Panc1 (cell line): ENCODE measurements at regions not wholly inside any gene's neighbourhood (a gene's known extent, or its start where the extent isn't known, plus 50 kb on each side); places are given as distances from the start of the nearest gene placed in this dataset.

Source experiments
- ATAC-seq: fragments of 200-7000 bp; cut with Tn5 transposase; 2 replicates; pipeline ENCODE4 v1.9.1; 2020; ENCODE audit warnings: mild to moderate bottlenecking, moderate library complexity
- BruUV-seq: library from RNA; stranded (reverse); fragments of 400-500 nt; replicated peaks from 2 replicates; lab custom pipeline; 2021; lab: Mats Ljungman, UMichigan
- CTCF ChIA-PET: fragments of 300-600 bp; sonication (Branson Sonifier 250); formaldehyde crosslinking; loops from one replicate; lab custom pipeline; 2022; ENCODE audit warnings: antibody characterized with exemption; lab: Charles Lee
- POLR2A ChIA-PET: fragments of 300-600 bp; sonication (Branson Sonifier 250); formaldehyde crosslinking; loops from one replicate; lab custom pipeline; 2022; ENCODE audit warnings: antibody characterized with exemption; lab: Charles Lee
- DNase-seq: peaks from one replicate; pipeline ENCODE4 v3.0.0-alpha.2; 2010; ENCODE audit warnings: low read depth, low spot score
- H3K27ac ChIP-seq: 2 replicates; pipeline ENCODE4 v1.5.1; 2011; ENCODE audit warnings: mild to moderate bottlenecking, low read length, inconsistent platforms
- H3K27me3 ChIP-seq: fragments of 200-500 bp; sonication (Bioruptor generic); 2 replicates; pipeline ENCODE4 v1.6.0; 2014; ENCODE audit warnings: low read length, inconsistent platforms; ENCODE audit not compliant: control insufficient read depth, insufficient read depth
- H3K36me3 ChIP-seq: fragments of 200-500 bp; sonication (Bioruptor generic); 2 replicates; pipeline ENCODE4 v1.5.1; 2014; ENCODE audit warnings: inconsistent platforms, mild to moderate bottlenecking, low read length, moderate library complexity; ENCODE audit not compliant: control insufficient read depth, insufficient read depth
- H3K4me1 ChIP-seq: 2 replicates; pipeline ENCODE4 v1.5.1; 2011; ENCODE audit warnings: inconsistent platforms, mild to moderate bottlenecking, low read length, moderate library complexity; ENCODE audit not compliant: control insufficient read depth, insufficient read depth
- H3K4me3 ChIP-seq, 2 experiments: 2 replicates each; pipeline ENCODE4 v1.5.1; 2011 to 2012; ENCODE audit warnings: low read depth in 2 of 2, low read length in 2 of 2, mild to moderate bottlenecking in 2 of 2, inconsistent platforms in 1 of 2, moderate library complexity in 1 of 2
- H3K9me3 ChIP-seq: fragments of 200-500 bp; sonication (Bioruptor generic); 2 replicates; pipeline ENCODE4 v1.5.1; 2014; ENCODE audit warnings: low read depth, mild to moderate bottlenecking, inconsistent platforms, low read length, moderate library complexity; ENCODE audit not compliant: control insufficient read depth, insufficient read depth
- CTCF ChIP-seq: fragments of 450-650 bp; IDR thresholded peaks from 2 replicates; pipeline ENCODE4 v1.5.1; 2017; ENCODE audit warnings: mild to moderate bottlenecking
- POLR2AphosphoS5 ChIP-seq: IDR thresholded peaks from 2 replicates; pipeline ENCODE4 v1.6.1; 2012; ENCODE audit warnings: mild to moderate bottlenecking, low read depth, low read length, moderate library complexity
- REST ChIP-seq, 2 experiments: IDR thresholded peaks; 2 replicates each; pipeline ENCODE4 v1.6.1; 2011 to 2012; ENCODE audit warnings: low read depth in 2 of 2, control low read depth in 1 of 2, low read length in 1 of 2, mild to moderate bottlenecking in 1 of 2, moderate library complexity in 1 of 2; ENCODE audit not compliant: insufficient read depth in 1 of 2
- SIN3A ChIP-seq: IDR thresholded peaks from 2 replicates; pipeline ENCODE4 v1.6.1; 2012; ENCODE audit warnings: low read depth, mild to moderate bottlenecking, low read length, moderate library complexity, borderline replicate concordance; ENCODE audit not compliant: insufficient read depth
- TCF7L2 ChIP-seq: IDR thresholded peaks from 2 replicates; pipeline ENCODE4 v1.6.1; 2011; ENCODE audit warnings: mild to moderate bottlenecking, low read depth, low read length, inconsistent platforms
- in situ Hi-C: cut with HindIII; loops from 2 replicates; pipeline ENCODE4 v1.10.0; 2016; ENCODE audit warnings: low sequenced_read_pairs, low pct_unique_long_range_greater_than_20kb
- intact Hi-C: fragments of 100-400 bp; cut with micrococcal nuclease; formaldehyde crosslinking; loops from one replicate; pipeline ENCODE4 v1.10.0; 2022; ENCODE audit not compliant: unreplicated experiment

- Histone ChIP-seq H3K4me3 (no peak overlapping the region), H3K36me3 (no peaks in the 10 kb centered on the region), H3K9me3 (no peaks in the 10 kb centered on the region), H3K27me3 (no peaks in the 10 kb centered on the region), H3K27ac (no peak overlapping the region), H3K4me1 (no peaks in the 10 kb centered on the region)
- intact Hi-C loops (no loop called here), in situ Hi-C loops (no loop called here)
- no peak for ATAC-seq
- no TSS peak for BruUV-seq
- TF ChIP-seq REST (IDR thresholded peaks at IDR 0.05; ENCODE audit: insufficient read depth in 1 of 2, low read depth in 2 of 2, low read length in 1 of 2) (no peak), CTCF (no peak), SIN3A (no peak), TCF7L2 (no peak), POLR2AphosphoS5 (no peak)
- no peak for DNase-seq
- ChIA-PET POLR2A (no interaction called here), CTCF (no interaction called here)
These were observed 136.0 kb upstream of the SIX2 start for GRCh38 chr2:45145073-45145899.

- H3K4me3 ChIP-seq: no peak overlapping the region
- no peaks in the 10 kb centered on the region for H3K9me3 ChIP-seq
- intact Hi-C loops: no loop called here
- no TSS peak for BruUV-seq
- no peak for DNase-seq
- CTCF ChIA-PET: no interaction called here
- no peaks in the 10 kb centered on the region for H3K27me3 ChIP-seq
- in situ Hi-C loops: no loop called here
- POLR2A ChIA-PET: no interaction called here
- H3K4me1 ChIP-seq: no peaks in the 10 kb centered on the region
- H3K27ac ChIP-seq: no peak overlapping the region
- H3K36me3 ChIP-seq: no peaks in the 10 kb centered on the region
- no peak for TF ChIP-seq SIN3A
- TF ChIP-seq REST (IDR thresholded peaks at IDR 0.05; ENCODE audit: insufficient read depth in 1 of 2, low read depth in 2 of 2, low read length in 1 of 2): no peak
- no peak for TF ChIP-seq CTCF
- TF ChIP-seq POLR2AphosphoS5: no peak
- no peak for TF ChIP-seq TCF7L2
- ATAC-seq: no peak
These were observed 132.9 kb upstream of the SIX2 start for GRCh38 chr2:45141883-45142866.
